SKM-1 (cell line): ENCODE measurements at regions not wholly inside any gene's neighbourhood (a gene's known extent, or its start where the extent isn't known, plus 50 kb on each side); places are given as distances from the start of the nearest gene placed in this dataset.
A peak's percentile ranks its signal among the peaks of the same experiment; 100 is the strongest.
"Not testable (repeated sequence)": the region's sequence is repeated elsewhere in the genome, so short reads cannot be mapped to it uniquely, and the experiment has no call there.

ENCODE experiments used
- DNase-seq: peaks from one replicate; lab custom pipeline; 2025; ENCODE audit not compliant: unreplicated experiment; lab: John Stamatoyannopoulos, UW

DNA sequence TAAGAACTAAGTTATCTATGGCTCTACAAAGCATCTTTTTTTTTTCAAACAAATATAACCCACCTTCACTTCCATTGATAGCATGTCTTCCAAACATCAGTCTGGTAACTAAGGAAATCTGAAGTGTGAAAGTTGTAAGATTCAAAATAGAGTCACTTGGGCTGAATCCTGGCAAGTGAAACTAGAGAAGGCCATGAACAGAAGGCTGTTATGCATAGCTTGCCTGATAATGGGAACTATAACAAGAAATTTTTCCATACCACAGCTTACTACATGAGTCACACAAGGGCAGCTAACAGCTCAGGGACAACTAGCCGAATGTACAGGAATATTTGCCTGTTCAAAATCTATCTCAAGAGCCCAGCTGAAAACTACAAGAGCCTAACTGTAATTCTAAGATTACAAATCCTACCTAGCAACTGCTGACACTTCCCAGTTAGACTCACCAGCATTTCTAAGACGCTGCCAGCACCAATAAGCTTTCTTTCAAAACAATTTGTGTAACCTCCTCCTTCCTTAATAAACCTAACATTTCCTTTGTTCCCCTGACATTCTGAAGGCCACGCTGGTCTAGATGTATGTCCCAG, 1066.5 kb downstream of the PLOD2 start:
- DNase-seq = peak; percentile 57

DNA sequence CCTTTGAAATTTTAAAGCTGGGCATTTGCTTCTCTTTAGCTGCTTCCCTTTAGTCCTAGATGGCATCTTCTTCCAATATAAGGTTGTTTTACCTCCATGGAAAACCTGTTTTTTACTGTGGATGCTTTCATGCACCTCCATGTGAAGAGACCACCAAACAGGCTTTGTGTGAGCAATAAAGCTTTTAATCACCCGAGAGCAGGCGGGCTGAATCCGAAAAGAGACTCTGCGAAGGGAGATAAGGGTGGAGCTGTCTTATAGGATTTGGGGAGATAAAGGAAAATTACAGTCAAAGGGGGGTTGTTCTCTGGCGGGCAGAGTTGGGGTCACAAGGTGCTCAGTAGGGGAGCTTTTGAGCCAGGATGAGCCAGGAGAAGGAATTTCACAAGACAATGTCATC, 1049.8 kb downstream of the PLOD2 start:
- DNase-seq = not testable (repeated sequence)

DNA sequence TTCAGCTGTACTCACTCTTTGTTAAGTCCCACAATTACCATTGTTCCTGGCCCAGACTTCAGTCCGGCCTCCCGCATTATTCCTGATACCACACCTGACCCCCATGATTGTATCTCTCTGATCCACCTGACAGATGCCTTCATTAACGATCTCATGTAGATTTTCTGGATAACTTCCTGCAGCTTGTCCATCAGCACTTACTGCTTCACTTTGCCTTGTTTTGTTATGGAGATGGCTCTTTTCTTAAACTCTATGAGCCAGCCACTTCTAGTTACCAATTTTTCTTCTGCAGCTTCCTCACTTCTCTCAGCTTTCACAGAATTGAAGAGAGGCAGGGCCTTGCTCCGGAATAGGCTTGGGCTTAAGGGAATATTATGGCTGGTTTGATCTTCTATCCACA, 1044.2 kb downstream of the PLOD2 start:
- no peak for DNase-seq

- no peak for DNase-seq
These were observed 1042.7 kb downstream of the PLOD2 start for GRCh38 chr3:145118303-145118702.

- DNase-seq = no peak
These were observed 1035.9 kb downstream of the PLOD2 start for GRCh38 chr3:145124900-145125678.

DNA sequence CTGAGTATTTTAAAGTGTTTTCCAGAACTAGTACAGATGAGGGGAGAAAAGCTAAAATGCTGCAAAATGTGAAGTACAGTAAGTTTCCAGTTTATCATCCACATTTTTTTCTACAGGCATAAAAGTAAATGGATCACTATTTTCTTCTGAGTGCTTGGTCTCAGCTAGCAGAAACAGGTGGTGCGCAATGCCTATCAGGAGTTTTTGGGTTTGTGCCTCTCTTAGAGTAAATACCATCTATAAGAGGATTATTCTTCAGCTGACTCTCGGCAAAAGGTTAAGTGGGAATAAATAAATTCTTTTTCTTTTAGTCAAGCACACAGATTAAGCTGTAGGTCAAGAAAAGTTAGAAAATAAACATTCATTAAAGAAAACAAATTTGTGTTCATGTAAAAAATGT, 1027.7 kb downstream of the PLOD2 start:
- DNase-seq = no peak

GRCh38 chr3:145134738-145135137, 1026.2 kb downstream of the PLOD2 start:
- DNase-seq = no peak

DNA sequence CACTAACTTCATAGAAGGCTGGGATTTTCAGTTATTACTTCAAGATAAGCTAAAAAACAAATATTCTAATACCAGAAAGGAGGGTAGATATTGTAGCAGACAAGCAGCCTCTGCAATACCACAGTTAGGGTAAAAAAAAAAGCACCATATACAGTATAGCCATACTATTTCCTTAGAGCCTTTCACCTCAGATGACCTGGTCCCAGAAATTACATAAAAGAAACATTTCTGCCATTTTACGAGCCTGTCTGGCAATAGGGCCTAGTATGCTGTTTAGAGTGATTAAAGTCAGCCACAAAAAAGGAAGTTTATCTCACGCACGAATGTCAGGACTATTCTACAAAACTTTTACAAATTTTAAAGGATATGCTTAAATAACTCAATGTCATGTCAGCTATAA, 1016.6 kb downstream of the PLOD2 start:
- no peak for DNase-seq

DNA sequence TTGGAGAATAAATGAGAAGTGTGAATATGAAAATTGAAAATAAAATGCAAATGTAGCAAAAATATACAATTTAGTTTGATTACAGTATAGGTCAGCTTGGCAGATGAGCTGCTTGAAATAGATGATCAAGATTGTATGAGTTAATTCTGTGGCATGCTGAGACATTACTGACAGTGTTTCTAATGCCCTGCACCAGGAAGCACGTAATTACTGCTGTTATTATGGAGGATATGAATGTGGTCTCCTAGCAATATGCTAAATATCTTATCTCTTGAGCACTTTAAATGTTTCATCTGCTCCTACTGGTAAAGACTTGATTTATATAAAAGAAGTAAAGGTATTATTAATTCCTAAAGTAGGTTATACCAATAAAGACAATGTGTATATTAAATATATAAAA, 1015.5 kb downstream of the PLOD2 start:
- no peak for DNase-seq

GRCh38 chr3:145159640-145160039, 1001.3 kb downstream of the PLOD2 start:
- no peak for DNase-seq

GRCh38 chr3:145170121-145170520, 990.9 kb downstream of the PLOD2 start:
- DNase-seq = no peak

GRCh38 chr3:145175626-145176025, 985.4 kb downstream of the PLOD2 start:
- DNase-seq = peak; percentile 38

DNA sequence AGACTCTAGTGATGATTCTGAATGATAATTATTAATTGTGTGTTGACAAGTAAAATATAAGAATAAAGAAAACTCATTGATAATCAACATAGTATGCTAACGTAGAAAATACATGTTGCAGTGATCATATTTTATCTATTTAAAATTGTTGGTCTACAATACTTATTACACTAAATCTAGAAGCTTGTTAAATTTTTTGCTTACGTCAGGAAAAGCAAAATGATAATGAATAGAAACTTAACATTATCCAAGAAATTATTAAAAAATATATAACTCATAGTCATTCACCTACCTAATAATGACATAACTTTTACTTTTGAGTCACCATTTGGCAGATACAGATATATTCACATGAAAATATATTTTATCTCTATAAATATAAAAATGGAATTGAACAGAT, 984.1 kb downstream of the PLOD2 start:
- DNase-seq = no peak

GRCh38 chr3:145177828-145178227, 983.2 kb downstream of the PLOD2 start:
- DNase-seq = no peak

DNA sequence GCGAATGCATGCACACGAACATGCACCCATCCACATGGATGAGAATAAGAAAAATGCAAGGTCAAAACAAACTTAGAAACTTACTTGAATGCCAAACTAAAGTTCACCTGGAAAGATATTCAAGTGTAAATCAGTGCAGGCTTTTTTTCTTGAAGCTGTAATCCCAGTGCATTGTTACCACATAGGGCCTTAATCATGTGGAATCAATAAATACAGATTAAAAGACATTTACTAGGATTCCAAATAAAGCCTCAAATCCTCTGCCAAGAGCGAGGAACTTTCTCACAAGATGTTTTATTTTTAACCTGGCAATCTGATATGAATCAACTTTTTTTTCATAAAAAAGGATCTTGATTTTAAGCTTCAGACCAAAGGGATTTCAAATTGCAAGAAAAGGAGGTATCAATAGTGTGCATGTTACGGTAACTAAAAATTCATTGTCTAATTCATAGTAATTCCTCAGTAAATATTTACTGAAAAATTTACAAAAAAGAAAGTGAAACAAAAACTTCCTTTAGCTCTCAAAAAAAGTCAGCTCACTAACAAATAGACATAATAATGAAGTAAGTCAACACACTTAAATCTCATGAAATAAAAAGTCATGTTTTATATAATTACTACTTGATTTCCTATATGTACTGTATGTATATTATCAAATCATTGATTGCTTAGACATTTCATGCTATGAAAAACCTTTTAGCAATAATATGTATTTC, 978.6 kb downstream of the PLOD2 start:
- no peak for DNase-seq

- DNase-seq = no peak
These were observed 977.7 kb downstream of the PLOD2 start for GRCh38 chr3:145183261-145183660.

DNA sequence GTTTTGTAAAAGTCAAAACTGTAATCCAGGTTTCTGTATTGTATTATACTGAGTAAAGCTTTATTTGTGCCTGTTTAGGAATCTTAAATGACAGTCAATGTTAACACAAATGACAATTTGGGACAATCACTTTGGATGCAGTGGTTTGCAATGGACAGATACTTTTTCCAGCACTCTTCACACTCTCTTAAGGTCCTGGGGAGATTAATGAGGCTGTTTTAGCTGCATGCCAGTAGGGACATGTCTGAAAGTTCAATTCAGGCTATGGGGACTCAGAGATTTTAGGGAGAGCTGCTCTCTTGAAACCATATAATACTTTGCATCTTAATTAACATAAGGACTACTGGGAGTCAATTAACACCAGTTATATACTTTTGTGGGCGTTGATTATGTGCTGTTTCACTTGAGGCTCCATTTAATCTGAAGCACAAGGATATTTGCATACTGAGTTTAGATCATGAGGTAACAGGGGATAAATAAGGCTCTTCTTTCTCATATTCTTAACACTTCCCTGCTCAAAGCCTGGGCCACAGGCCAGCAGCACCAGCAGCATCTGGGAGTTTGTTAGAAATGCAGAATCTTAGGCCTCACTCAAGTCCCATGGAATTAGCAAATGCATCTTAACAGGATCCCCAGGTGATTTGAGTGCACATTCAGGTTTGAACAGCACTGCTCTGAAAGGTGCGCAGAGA, 972.8 kb downstream of the PLOD2 start:
- no peak for DNase-seq

DNA sequence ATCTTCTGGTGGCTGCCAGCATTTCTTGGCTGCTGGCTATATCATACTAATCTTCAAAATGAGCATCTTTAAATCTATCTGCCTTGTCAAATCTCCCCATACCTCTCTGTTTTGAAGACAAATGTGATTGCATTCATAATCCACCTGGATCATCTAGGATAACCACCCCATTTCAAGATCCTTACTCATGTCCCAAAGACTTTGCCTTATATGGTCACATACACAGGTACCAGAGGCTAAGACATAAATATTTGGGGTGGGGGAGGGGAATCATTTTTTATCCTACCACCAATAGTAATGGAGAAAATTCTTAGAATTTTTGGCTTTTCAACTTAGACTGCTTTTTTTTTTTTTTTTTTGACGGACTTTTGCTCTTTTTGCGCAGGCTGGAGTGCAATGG, 970.8 kb downstream of the PLOD2 start:
- no peak for DNase-seq

DNA sequence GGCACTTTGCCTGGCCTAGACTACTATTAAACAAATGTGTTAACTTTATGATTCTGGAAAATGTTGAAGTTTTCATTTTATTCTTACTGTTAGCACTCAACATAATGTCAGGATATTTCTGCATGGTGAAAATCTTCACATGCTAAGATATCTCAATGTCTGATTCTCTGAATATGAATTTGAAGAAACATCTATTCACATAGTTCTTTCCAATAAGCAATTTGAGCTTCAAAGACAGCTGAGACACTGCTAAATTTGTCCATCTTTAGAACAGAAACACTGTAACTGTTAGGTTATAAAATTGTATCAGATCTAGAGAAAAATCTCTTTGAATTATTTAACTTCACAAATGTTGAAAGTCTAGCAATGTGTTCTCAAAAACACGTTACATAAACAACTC, 970.2 kb downstream of the PLOD2 start:
- DNase-seq = no peak

GRCh38 chr3:145191543-145191942, 969.4 kb downstream of the PLOD2 start:
- no peak for DNase-seq

DNA sequence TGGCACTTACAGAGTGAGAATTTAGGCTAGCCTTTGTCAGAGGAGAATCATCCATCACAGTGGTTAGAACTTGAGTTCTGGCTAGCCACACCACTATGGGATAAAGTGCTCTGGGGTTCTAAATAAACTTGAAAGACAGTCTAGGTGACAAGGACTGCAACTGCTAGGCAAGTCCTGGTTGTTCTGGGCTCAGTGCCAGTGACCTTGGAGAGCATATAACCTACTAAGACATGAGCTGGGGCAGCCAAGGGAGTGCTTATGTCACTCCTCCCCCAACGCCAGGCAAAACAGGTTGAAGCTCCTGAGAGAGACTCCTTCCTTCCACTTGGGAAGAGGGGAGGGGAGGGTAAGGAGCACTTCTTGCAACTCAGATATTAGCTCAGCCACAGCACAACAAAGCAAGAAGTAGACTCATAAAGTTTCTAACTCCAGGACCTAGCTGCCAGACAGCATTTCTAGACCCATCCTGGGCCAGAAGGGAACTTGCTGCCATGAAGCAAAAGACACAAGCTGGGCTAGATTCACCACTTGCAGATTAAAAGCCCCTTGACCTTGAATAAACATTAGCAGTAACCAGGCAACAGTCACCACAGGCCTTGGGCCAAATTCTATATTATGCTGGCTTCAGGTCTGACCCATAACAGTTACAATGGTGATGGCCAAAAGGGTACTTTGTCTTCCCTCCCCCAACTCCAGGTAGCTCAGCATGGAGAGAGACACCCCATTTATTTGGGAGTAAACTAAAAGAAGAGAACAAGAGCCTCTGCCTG, 963.7 kb downstream of the PLOD2 start:
- no peak for DNase-seq
